HG02970 (cell line): ENCODE measurements at regions not wholly inside any gene's neighbourhood (a gene's known extent, or its start where the extent isn't known, plus 50 kb on each side); places are given as distances from the start of the nearest gene placed in this dataset.
"Not testable (repeated sequence)": the region's sequence is repeated elsewhere in the genome, so short reads cannot be mapped to it uniquely, and the experiment has no call there.

ENCODE experiments used
- ATAC-seq: cut with Tn5 transposase; IDR thresholded peaks from one replicate; pipeline ENCODE4 v1.9.1; 2021; ENCODE audit warnings: mild to moderate bottlenecking, moderate library complexity, moderate number of reproducible peaks; ENCODE audit not compliant: unreplicated experiment, low FRiP score

- no peak for ATAC-seq
Measured at GRCh38 chr5:15384581-15384980, 115.4 kb upstream of the FBXL7 start.

DNA sequence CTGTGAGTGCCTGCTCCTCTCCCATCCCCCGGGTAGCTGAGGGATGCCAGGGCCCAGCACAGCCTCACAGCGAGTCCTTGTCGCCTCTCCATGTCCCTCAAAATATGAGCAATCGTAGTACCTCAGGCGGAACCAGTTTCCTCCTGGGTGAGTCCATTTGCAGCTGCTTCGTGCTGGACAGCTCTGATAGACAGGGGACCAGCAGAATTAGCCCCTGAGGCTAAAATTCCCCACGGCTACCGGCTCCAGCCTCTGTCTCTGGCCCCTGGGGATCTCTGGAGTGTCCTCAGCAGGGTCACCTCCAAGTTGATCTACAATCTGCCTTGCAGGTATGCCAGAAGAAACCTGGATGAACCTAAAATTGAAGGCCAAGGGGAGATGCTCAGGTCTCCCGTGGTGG, 115.8 kb upstream of the FBXL7 start:
- ATAC-seq: no peak

- ATAC-seq: no peak
Measured at GRCh38 chr5:15383469-15383868, 116.5 kb upstream of the FBXL7 start.

DNA sequence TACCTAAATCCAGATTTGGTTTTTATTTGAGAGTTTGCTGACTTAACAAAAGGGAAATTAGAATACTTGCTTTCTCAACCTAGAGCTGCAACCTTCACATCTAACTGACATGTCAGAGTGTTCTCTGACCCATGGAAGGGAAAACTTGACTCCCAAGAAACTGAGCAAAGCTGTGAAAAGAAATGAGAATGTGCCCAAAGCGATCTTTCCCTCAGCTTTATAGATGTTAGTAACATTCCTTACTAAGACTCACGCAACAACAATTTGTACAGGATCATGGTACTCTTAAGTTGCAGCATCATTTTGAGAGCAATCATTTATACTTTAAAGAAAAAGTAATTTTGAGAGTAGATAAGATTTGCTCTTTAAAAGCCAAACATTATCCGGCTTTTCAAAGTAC, 117.0 kb upstream of the FBXL7 start:
- no peak for ATAC-seq

GRCh38 chr5:15377573-15378340, 122.2 kb upstream of the FBXL7 start:
- no peak for ATAC-seq

DNA sequence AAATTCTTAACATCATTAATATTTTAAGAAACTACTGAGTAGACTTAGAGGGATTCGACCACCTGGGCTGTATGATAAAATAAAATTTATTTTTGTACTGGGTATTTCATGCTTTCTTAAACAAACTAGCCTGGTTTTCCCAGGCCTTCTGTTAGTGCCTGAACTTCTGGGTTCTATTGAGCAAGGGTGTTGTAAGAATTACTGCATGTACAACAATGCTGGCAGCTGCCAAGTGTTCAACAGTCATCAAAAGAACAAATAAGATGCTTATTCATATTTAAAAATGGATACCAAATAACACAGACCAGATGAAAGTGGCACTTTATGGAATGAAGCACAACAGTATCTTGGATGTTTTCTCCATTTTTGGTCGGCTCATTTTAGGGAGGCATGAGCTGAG, 123.2 kb upstream of the FBXL7 start:
- ATAC-seq: no peak

- no peak for ATAC-seq
Measured at GRCh38 chr5:15376088-15376487, 123.9 kb upstream of the FBXL7 start.

DNA sequence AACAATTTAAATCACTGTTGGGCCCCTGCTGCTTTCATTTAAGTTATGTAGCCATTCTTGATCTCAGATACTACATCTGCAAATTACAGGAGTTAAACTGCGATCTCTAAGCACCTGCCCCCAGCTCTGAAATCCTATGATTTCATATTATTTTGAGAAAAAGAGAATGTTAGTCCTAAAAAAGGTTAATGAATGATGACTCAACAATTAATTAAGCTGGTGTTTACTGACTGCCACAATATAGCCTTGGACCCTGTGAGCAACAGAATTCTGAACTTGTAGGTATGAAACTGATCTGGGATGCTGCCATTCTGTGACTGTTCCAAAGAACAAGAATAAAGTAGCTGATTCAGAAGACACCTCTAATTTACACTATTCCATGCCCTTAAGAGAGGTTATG, 124.4 kb upstream of the FBXL7 start:
- ATAC-seq: no peak

GRCh38 chr5:15374886-15375285, 125.1 kb upstream of the FBXL7 start:
- ATAC-seq: no peak

- no peak for ATAC-seq
Measured at GRCh38 chr5:15373151-15373550, 126.8 kb upstream of the FBXL7 start.

DNA sequence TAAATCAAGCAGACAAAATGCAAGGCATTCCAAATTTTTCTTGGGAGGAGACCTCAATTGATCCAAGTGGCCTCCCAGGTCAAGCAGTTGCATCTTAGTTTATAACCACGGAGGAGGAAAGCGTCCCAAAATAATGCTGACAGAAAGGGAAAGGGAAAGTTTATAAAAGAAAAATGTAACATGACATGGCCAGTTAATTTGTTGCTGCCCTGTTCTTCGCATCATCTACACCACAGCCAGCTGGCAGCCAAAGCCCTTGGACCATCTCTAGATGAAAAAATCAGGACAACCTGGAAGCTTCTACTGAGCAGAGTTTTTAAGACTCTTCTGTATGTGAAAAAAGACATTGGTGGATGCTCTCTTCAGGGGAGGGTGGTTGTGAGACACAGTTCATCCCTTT, 128.8 kb upstream of the FBXL7 start:
- ATAC-seq: no peak

GRCh38 chr5:15368835-15369234, 131.1 kb upstream of the FBXL7 start:
- no peak for ATAC-seq

DNA sequence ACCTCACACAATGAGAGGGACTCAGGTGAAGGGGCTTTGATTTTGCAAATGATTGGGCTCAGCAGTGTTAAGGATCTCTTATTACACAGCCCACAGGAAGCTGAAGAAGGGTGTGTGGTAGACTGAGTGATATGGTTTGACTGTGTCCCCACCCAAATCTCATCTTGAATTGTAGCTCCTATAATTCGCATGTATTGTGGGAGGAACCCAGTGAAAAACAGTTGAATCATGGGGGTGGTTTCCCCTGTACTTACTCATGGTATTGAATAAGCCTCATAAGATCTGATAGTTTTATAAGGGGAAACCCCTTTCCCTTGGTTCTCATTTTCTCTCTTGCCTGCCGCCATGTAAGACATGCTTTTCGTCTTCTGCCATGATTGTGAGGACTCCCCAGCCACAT, 132.5 kb upstream of the FBXL7 start:
- ATAC-seq: no peak

DNA sequence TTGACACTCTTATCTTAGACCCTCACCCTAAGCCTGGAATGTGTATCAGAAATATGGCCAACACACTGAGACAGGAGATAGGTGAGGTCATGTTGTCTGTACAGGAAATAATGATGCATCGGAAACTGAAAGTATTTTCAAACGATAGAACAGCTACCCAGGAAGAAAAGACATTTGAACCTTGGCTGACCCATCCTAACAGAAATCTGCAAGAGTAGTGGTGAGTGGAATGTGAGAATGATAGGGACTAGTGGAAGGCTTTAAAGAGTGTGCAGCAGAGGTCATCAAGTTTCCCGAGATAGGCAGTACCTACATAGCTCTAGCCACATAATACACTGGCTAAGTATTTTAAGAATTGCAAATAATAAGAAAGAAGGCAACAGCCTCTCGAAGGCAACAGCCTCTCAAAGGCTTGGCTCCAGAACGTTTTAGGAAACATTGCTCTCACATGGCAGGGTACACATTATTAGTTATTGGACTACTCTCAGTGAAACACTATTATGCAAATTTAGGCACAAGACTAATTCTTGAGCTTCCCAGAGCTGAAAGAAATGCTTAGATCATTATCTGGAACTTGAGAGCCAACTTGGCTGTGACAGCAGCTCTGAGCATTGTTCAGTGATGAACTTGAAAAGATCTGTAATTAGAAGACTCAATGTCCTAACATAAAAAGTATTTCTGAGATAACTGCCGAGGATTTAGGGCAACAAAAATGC, 133.1 kb upstream of the FBXL7 start:
- ATAC-seq: no peak

GRCh38 chr5:15365070-15365469, 134.9 kb upstream of the FBXL7 start:
- no peak for ATAC-seq

DNA sequence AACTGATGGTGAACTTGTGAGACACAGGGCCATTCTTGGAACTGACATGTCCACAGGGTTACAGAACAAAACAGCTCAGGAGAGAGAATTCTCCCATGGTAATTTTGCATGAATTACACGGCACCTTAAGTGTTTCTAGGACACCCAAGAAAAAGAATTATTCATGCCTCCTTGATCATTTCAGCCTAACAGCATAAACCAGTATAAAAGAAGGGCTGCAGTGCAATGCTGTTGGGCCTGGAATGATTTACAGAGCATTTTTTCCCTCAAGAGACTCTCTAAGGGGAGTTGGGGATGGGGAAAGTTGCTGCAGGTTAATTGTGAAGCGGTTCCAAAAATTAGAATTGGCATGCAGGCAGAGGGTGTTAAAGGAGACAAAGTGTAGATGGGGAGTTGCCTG, 136.4 kb upstream of the FBXL7 start:
- ATAC-seq: no peak

DNA sequence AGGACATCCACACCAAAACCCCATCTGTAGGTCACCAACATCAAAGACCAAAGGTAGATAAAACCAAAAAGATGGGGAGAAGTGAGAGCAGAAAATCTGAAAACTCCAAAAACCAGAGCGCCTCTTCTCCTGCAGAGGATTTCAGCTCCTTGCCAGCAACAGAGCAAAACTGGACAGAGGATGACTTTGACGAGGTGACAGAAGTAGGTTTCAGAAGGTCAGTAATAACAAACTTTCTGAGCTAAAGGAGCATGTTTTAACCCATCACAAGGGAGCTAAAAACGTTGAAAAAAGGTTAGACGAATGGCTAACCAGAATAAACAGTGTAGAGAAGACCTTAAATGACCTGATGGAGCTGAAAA, 142.9 kb upstream of the FBXL7 start:
- ATAC-seq: not testable (repeated sequence)

DNA sequence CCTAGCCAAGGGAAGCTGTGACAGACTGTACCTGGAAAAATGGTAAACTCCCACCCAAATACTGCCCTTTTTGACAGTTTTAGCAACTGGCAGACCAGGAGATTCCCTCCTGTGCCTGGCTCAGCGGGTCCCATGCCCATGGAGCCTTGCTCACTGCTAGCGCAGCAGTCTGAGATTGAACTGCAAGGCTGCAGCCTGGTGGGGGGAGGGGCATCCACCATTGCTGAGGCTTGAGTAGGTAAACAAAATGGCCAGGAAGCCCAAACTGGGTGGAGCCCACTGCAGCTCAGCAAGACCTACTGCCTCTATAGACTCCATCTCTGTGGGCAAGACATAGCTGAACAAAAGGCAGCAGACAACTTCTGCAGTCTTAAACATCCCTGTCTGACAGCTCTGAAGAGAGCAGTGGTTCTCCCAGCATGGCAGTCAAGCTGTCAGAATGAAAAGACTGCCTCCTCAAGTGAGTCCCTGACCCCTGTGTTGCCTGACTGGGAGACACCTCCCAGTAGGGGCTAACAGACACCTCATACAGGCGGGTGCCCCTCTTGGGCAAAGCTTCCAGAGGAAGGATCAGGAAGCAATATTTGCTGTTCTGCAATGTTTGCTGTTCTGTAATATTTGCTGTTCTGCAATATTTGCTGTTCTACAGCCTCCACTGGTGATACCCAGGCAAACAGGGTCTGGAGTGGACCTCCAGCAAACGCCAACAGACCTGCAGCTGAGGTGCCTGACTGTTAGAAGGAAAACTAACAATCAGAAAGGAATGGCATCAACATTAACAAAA, 143.5 kb upstream of the FBXL7 start:
- ATAC-seq: not testable (repeated sequence)

DNA sequence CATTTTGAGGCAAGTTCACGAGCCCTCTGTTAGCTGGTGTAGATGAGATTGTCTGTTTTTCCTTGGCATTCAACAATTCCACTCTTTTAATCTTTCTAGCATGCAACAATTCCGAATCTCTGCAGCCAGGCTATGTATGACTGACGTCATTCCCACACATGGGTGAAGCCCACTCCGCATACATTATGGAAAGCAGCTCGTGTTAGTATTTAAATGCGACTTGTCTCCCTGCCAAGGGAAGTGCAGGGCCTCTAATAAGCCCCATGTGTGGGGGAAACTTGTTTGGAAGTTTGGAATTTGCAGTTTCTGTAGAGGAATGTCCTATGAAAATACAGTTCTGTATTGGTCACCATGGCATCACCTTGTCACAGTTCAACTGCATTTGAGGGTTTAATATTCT, 146.0 kb upstream of the FBXL7 start:
- ATAC-seq: no peak

- ATAC-seq: no peak
Measured at GRCh38 chr5:15353086-15353645, 146.8 kb upstream of the FBXL7 start.

DNA sequence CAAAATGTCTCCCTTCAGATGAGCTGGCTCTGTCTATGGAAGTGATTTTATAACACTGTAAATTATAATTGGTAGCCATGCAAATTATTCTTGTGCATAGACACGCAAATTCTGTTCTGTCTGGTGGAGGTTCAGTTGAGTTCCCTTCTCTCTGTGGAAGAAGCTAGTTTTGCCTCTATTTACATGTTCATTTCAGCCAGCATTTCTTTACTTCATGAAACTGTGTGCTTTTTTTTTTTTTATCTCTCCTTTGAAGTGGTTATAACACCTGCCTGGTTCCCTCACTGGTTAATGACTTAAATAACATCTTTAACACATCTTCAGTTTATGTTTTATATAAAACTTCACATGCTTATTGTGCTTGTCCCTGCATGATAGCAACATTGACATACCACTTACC, 149.4 kb upstream of the FBXL7 start:
- ATAC-seq: no peak
